Motor neuron (in vitro differentiated cells): ENCODE measurements at regions not wholly inside any gene's neighbourhood (a gene's known extent, or its start where the extent isn't known, plus 50 kb on each side); places are given as distances from the start of the nearest gene placed in this dataset.
"Not testable (repeated sequence)": the region's sequence is repeated elsewhere in the genome, so short reads cannot be mapped to it uniquely, and the experiment has no call there.

Experiments
- ATAC-seq, 8 experiments: fragments of 200-7000 bp; cut with Tn5 transposase; replicated peaks in 6 of 8; 2 replicates each; pipeline ENCODE4 v1.8.0; 2021; ENCODE audit warnings: mild to moderate bottlenecking in 8 of 8, moderate library complexity in 8 of 8
- H3K27ac ChIP-seq, 2 donors: fragments of 250-450 bp; sonication (Bioruptor Pico); 2 replicates each; pipeline ENCODE4 v1.9.0; 2021; ENCODE audit warnings: antibody characterized with exemption in 2 of 2, mild to moderate bottlenecking in 2 of 2, moderate library complexity in 1 of 2
- H3K4me1 ChIP-seq, 2 donors: fragments of 250-450 bp; sonication (Bioruptor Pico); replicated peaks in 1 of 2; 2 replicates each; pipeline ENCODE4 v1.6.1; 2021; ENCODE audit warnings: antibody characterized with exemption in 2 of 2, mild to moderate bottlenecking in 2 of 2, moderate library complexity in 1 of 2
- H3K4me3 ChIP-seq, 5 donors: fragments of 250-450 bp; sonication (Bioruptor Pico); 2 replicates each; pipeline ENCODE4 v1.9.0; 2021; ENCODE audit warnings: antibody characterized with exemption in 5 of 5, mild to moderate bottlenecking in 5 of 5, moderate library complexity in 4 of 5
- WGBS, 10 experiments: fragments of 450-650 bp; shearing (Covaris generic); methylation state at CpG; one replicate each; pipeline ENCODE4 v1.0.0; 2022; 5-methylcytosine and 5-hydroxymethylcytosine counted together
- in situ Hi-C, 9 experiments: fragments of 400-800 bp; cut with MboI; loops; one replicate each; pipeline ENCODE4 v1.15.0; 2021; ENCODE audit warnings: low sequenced_read_pairs in 9 of 9, low pct_unique_long_range_greater_than_20kb in 2 of 9; ENCODE audit not compliant: unreplicated experiment in 9 of 9

DNA sequence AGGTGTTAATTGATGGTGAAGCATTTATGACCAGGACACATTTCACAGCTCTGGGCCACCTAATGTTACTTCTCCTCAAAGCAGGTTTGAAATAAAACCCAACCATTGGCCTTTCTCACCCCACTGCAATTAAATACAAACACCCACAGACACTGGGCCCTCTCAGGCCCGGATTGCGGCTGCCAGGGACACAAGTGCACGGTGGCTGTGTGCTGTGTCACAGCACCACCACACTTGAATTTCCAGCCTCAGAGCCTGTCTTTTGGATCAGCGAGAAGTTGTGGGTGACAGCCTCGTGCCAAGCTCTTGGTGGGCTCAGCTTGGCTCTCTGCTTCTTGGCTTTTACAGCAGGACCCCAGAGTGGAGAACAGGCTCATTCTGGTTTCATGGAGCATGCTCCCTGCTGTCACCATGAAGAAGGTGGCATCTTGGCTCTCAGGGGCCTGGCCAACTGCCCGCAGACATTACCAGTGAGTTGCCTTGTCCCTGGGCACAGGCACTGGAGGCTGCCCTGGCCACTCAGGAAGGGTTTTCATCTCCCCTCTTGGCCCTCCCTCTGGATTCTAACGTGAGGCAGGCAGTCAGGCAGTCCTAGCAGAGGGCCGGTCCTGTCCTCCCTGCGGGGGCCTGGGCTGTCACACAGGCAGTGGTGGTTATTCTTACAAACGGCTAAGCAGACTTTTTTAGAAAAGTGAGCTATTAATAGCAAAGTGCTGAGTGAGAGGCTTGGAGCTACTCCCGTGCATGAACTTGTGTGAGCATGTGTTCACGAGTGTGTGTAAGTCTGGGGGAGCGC, 234.5 kb downstream of the BCL2L11 start:
- in situ Hi-C loops, H3K4me3 ChIP-seq, H3K27ac ChIP-seq, H3K4me1 ChIP-seq: not testable (repeated sequence)
- WGBS, 10 experiments = no CpG with 5 or more reads among the region's 13 CpGs
- ATAC-seq = peak in 4 of 8 experiments; percentile 29 to 56 (median 36)

DNA sequence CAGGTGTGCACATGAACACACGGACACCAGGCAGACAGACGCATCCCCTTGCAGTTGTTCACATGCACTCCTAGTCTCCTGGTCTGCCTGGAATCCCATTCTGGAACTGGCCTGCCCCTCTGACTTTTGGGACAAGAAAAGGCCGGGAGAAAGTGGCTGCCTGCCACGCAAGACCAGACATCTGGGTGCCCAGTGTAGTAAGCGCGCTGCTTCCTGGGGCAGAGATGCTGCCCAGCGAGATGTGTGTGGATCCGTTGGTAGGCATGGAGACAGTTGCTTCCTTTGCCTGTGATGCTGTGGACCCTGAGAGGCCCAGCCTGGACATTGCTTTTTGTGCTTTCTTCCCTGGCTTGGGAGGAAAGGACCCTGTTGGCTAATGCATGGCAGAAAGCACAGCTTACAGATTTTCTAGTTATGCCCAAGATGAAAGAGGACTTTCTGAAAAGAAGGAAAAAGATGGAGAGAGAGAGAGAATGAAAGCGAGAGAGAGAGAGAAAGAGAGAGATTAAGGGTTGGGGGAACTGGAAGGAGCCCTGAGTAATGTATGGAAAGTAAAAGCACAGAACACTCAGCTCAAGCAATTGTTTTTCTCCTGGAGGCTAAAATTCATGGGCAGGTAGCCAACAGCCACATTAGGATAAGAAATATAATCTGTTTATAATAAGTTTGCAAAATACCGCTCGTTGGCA, 235.3 kb downstream of the BCL2L11 start:
- H3K4me3 ChIP-seq, in situ Hi-C loops, H3K4me1 ChIP-seq, H3K27ac ChIP-seq: not testable (repeated sequence)
- peak in 6 of 8 experiments; percentile 17 to 79 (median 42) for ATAC-seq
- WGBS, 10 experiments = no CpG with 5 or more reads among the region's 11 CpGs

DNA sequence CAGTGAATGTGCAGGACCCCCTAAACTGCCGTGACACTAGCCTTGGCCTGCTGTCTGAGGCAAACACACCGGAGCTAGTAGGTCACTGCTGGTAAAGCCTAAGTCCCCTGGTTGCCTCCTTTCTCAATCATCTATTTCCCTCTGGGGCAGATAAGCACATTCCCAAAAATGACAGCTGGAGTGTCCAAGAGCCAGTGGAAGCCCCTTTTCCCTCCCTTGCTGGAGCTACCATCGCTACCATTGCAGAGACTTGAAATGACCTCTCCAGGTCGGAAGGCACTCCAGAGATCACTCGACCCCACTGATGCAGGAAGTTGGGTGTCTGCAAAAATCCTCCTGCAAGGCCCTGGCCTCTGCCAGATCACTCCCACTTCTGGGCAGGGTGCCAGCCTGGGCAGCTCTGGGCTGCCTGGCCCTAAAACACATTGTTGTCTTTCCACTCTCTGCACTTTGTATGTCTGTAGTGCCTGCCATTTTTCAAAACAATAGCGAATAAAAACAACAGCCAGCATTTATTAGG, 235.9 kb downstream of the BCL2L11 start:
- H3K4me3 ChIP-seq, H3K27ac ChIP-seq, H3K4me1 ChIP-seq, in situ Hi-C loops: not testable (repeated sequence)
- ATAC-seq = peak; percentile 35 to 96 (median 89)
- no CpG with 5 or more reads among the region's 6 CpGs for WGBS, 10 experiments

DNA sequence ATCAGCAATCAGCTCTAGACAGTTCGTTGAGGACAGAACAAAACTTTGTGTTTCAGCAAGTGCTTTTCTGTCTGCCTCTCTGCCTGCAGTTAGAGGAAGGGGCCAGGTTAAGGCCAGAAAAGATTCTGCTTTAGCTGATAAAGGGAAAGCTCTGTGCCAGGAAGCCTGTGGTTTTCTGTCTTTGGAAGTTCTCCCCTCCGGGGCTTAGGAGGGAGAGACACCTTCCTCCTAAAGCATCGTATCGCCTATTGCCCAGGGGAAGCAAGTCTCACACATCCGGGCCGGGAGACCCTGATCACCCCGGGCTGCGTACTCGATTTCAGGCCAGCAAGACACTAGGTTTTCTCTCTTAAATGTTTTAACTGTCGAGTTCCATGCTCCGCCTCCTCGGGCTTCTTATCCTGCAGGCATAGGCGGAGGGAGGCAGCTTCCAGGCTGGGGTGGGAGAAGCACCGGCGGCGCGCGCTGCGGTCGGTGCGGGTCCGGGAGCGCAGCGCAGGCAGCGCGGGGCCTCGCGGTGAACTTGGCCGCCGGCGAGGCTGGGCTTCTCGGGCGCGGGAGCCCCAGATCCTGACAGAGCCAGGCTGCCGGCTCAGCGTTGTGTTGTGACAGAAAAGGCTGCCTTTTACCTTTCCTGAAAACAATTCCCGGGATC, 245.4 kb downstream of the BCL2L11 start:
- H3K4me3 ChIP-seq, in situ Hi-C loops, H3K4me1 ChIP-seq, H3K27ac ChIP-seq: not testable (repeated sequence)
- WGBS, 10 experiments = no CpG with 5 or more reads among the region's 37 CpGs
- peak in 5 of 8 experiments; percentile 82 to 92 (median 88) for ATAC-seq

DNA sequence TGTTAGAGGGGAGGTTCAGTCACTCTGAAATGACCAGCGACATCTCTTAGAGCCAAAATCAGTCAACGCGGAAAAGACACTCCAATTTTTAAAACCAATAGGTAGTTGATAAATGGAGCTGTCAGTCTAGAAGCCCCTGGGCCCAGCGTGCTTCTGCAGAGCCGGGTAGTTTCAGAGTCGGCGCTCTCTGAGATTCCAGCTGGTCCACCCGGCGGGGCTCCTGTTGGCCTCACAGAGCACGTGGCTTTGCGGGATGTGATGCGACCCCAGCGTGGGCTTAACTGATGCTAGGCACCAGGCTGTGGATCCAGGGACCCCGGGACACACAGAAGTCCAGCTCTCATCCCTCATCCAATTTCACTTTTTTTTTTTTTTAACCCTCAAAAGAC, 245.9 kb downstream of the BCL2L11 start:
- in situ Hi-C loops, H3K4me1 ChIP-seq, H3K27ac ChIP-seq, H3K4me3 ChIP-seq: not testable (repeated sequence)
- WGBS, 10 experiments = no CpG with 5 or more reads among the region's 14 CpGs
- peak in 5 of 8 experiments; percentile 30 to 64 (median 50) for ATAC-seq

DNA sequence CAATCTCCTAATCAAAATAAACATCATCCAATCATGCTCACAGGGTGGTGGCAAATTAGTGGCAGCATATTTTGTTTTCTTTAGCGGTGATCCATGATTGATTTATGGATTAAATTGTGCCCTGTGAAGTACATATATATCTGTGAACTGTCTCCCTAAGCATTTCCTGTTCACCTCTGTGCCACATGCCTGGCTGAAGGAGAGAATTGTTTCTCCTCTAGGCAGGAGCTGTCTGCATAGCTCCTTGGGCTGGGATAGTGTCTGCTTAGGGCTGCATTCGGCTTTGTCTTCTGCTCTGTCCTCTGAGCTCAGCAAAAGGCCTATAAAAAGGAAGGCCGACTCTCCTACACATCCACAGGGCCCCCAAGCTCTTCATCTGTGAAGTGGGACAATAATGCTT, 246.4 kb downstream of the BCL2L11 start:
- H3K4me1 ChIP-seq, ATAC-seq, H3K4me3 ChIP-seq, H3K27ac ChIP-seq, in situ Hi-C loops: not testable (repeated sequence)
- no CpG with 5 or more reads among the region's 3 CpGs for WGBS, 10 experiments

DNA sequence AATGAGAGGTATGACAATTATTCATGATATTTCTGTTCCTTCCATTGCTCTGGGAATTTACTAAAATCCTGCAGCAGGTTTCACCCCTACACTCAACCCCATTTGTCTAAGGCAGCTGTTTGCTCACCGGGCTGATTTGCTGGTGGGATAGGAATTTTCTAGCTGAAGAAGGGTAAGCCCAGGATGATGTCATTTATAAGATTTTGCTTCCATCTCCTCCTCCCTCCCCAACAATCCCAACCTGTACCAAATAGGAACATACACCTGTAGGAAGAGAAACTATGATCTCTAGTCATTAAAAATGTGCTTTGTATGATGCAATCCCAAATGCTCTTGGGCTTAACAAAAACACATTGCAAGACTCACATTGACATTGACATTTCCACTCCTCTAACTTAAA, 247.2 kb downstream of the BCL2L11 start:
- in situ Hi-C loops, H3K4me3 ChIP-seq, H3K4me1 ChIP-seq, H3K27ac ChIP-seq: not testable (repeated sequence)
- ATAC-seq = peak in 4 of 8 experiments; percentile 9 to 18 (median 14)
- no CpG with 5 or more reads among the region's 1 CpG for WGBS, 10 experiments

DNA sequence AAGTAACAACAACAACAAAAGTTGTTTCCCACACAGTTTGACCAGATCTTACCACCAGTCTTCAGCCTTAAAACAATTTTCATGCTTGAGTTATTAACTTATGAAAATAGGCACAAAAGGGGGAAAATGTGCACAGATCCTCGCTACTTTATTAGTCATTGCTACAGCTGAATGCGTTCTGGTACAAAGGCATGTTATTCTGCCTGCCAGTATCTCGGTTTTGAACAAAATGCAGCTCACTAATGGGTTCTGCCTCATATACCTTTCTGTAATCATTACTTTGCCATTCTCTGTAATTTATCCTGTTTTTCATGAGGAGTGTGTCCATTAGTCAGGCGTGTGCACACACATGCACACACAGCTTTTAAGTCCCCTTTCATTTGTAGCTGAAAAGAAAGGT, 247.6 kb downstream of the BCL2L11 start:
- H3K4me3 ChIP-seq = not testable (repeated sequence)
- peak in 5 of 8 experiments; percentile 20 to 61 (median 43) for ATAC-seq
- no CpG with 5 or more reads among the region's 4 CpGs for WGBS, 10 experiments

DNA sequence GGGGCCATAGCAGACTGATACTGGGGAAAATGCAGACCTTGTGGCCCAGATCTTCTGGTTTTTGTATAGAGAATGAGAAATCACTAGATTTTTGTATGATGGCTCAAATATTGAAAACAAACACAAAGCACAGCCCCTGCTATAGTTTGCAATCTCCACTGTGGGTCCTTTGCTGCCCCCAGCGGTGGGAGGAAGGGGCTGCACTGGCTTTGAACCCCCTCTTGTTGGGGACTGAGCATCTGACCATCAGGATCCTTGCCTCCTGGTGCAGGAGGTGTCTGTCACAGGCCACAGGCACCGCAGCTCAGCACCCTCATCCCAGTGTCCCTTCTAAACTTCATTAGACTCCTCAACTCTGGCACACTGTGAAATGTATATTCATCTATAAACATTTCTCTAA, 252.3 kb downstream of the BCL2L11 start:
- H3K4me1 ChIP-seq, H3K4me3 ChIP-seq, H3K27ac ChIP-seq, in situ Hi-C loops: not testable (repeated sequence)
- ATAC-seq = peak in 1 of 8 experiments; percentile 42
- no CpG with 5 or more reads among the region's 2 CpGs for WGBS, 10 experiments

More for the DNA sequence above, 247.6 kb downstream of the BCL2L11 start:
- H3K4me1 ChIP-seq, in situ Hi-C loops, H3K27ac ChIP-seq: not testable (repeated sequence)

DNA sequence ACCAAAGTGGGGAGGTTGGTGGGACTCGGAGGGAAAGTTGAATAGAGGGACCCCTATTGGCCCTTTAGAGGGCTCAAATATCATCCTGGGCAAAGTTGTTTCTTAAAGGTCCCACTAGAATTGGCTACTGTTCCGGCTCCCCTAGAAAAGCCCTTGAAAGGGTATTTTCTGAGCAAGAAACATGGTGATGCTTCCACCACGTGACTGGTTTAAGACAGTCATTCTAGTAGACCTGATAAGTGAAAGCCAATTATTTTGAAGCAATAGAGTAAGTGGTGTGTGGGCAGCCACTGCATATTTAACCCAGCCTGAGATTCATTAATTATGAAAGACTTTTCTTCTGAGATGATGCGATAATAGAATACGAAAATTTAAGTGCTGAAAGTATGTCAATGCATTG, 253.3 kb downstream of the BCL2L11 start:
- H3K4me3 ChIP-seq, H3K4me1 ChIP-seq, ATAC-seq, in situ Hi-C loops, H3K27ac ChIP-seq: not testable (repeated sequence)
- no CpG with 5 or more reads among the region's 5 CpGs for WGBS, 10 experiments

DNA sequence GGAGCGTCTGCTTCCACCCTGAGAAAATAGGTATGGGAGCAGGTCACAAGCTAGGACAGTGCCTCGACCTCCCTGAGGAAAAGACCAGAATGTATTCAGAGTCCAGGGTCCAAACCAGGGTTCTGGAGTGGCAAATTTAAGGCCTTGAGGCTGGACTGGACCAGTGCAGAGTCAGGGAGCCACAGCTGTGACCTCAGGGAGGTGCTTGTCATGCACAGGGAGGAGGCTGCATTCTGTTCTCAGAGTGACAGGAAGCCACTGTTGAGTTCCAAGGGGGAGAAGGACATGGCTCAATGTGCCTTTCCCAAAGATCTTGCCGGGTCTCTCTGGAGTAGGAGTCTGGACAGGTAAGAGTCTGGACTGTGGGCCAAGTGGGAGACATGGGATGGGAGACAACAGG, 254.0 kb downstream of the BCL2L11 start:
- no CpG with 5 or more reads among the region's 3 CpGs for WGBS, 10 experiments
- H3K4me3 ChIP-seq, H3K4me1 ChIP-seq, H3K27ac ChIP-seq, in situ Hi-C loops: not testable (repeated sequence)
- peak in 2 of 8 experiments; percentile 52 to 70 for ATAC-seq

DNA sequence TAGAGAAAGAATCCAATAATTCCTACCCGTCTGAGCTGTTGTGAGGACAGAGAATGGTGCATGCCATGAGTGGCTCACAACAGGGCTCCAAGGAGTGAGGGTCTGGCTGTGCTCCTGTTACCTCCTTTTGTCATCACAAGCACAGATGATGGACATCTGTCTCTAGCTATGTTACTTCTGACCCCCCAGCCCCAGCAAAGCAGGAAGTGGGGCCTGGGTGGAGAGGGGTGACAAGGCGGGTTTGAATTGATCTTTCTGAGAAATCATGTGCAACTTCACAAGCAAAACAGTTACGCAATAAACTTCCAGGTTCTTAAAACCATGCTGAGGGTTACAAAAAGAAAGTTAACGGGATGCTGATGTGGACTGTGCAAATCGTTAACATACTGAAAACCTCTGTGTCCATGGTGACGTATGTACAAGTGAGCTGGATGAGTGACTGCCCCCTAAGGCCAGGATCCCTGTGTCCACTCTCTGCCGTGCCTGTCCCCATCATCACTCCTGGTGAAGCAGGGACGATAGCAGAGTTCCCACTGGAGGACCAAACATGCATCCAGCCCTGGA, 254.7 kb downstream of the BCL2L11 start:
- WGBS, 10 experiments = no CpG with 5 or more reads among the region's 8 CpGs
- ATAC-seq = peak in 1 of 8 experiments; percentile 21
- in situ Hi-C loops, H3K4me3 ChIP-seq, H3K4me1 ChIP-seq, H3K27ac ChIP-seq: not testable (repeated sequence)
